ENCODE measurements at regions not wholly inside any gene's neighbourhood (a gene's known extent, or its start where the extent isn't known, plus 50 kb on each side); places are given as distances from the start of the nearest gene placed in this dataset.

GRCh38 chr2:129112181-129112580 is 793.5 kb upstream of the HS6ST1 start:
- H3K79me2 ChIP-seq (ENCODE audit: control insufficient read depth, low read length): no peaks in the 10 kb centered on the region
- TF ChIP-seq CTCF (IDR thresholded peaks at IDR 0.05; ENCODE audit: low read depth, low read length, poor library complexity, severe bottlenecking) (no peak), EZH2phosphoT487 (IDR thresholded peaks at IDR 0.05; ENCODE audit: borderline replicate concordance, low read length) (no peak)
- no peaks in the 10 kb centered on the region for H3K9me2 ChIP-seq (replicated peaks; ENCODE audit: control insufficient read depth, low read length)
- no peaks in the 10 kb centered on the region for H3F3A ChIP-seq (ENCODE audit: control insufficient read depth, insufficient read depth)
- H3K4me3 ChIP-seq (ENCODE audit: low read length): no peak overlapping the region
- no peak overlapping the region for H3K4me2 ChIP-seq (ENCODE audit: low read length)
- H3K36me3 ChIP-seq (ENCODE audit: control insufficient read depth, low read length): no peaks in the 10 kb centered on the region
- H3K27me3 ChIP-seq (ENCODE audit: control insufficient read depth, low read length): no peaks in the 10 kb centered on the region
- no peak overlapping the region for H3K27ac ChIP-seq (ENCODE audit: low read depth, low read length)
- no peaks in the 10 kb centered on the region for H4K20me1 ChIP-seq (ENCODE audit: control insufficient read depth, insufficient read depth, low read depth, low read length)
- H3K4me1 ChIP-seq (ENCODE audit: control insufficient read depth, low read length): no peaks in the 10 kb centered on the region
- H3K9me3 ChIP-seq (ENCODE audit: control insufficient read depth, insufficient read depth, low read length): no peaks in the 10 kb centered on the region

GRCh38 chr2:129113776-129114175 is 795.1 kb upstream of the HS6ST1 start:
- Histone ChIP-seq H3K27ac (ENCODE audit: low read depth, low read length) (no peak overlapping the region), H3K4me2 (ENCODE audit: low read length) (no peak overlapping the region), H3K79me2 (ENCODE audit: control insufficient read depth, low read length) (no peaks in the 10 kb centered on the region), H3K4me3 (ENCODE audit: low read length) (no peak overlapping the region), H4K20me1 (ENCODE audit: control insufficient read depth, insufficient read depth, low read depth, low read length) (no peaks in the 10 kb centered on the region), H3K4me1 (ENCODE audit: control insufficient read depth, low read length) (no peaks in the 10 kb centered on the region), H3K9me3 (ENCODE audit: control insufficient read depth, insufficient read depth, low read length) (no peaks in the 10 kb centered on the region), H3K27me3 (ENCODE audit: control insufficient read depth, low read length) (no peaks in the 10 kb centered on the region), H3F3A (ENCODE audit: control insufficient read depth, insufficient read depth) (no peaks in the 10 kb centered on the region), H3K9me2 (replicated peaks; ENCODE audit: control insufficient read depth, low read length) (no peaks in the 10 kb centered on the region), H3K36me3 (ENCODE audit: control insufficient read depth, low read length) (no peaks in the 10 kb centered on the region)
- TF ChIP-seq EZH2phosphoT487 (IDR thresholded peaks at IDR 0.05; ENCODE audit: borderline replicate concordance, low read length): no peak
- TF ChIP-seq CTCF (IDR thresholded peaks at IDR 0.05; ENCODE audit: low read depth, low read length, poor library complexity, severe bottlenecking): no peak

GRCh38 chr2:129117434-129117833 is 798.8 kb upstream of the HS6ST1 start:
- no peak overlapping the region for H3K27ac ChIP-seq (ENCODE audit: low read depth, low read length)
- H3K36me3 ChIP-seq (ENCODE audit: control insufficient read depth, low read length): no peaks in the 10 kb centered on the region
- no peaks in the 10 kb centered on the region for H3K9me2 ChIP-seq (replicated peaks; ENCODE audit: control insufficient read depth, low read length)
- H3K79me2 ChIP-seq (ENCODE audit: control insufficient read depth, low read length): no peaks in the 10 kb centered on the region
- H3K4me1 ChIP-seq (ENCODE audit: control insufficient read depth, low read length): no peaks in the 10 kb centered on the region
- H3K27me3 ChIP-seq (ENCODE audit: control insufficient read depth, low read length): no peaks in the 10 kb centered on the region
- no peaks in the 10 kb centered on the region for H3K9me3 ChIP-seq (ENCODE audit: control insufficient read depth, insufficient read depth, low read length)
- H3K4me3 ChIP-seq (ENCODE audit: low read length): no peak overlapping the region
- TF ChIP-seq EZH2phosphoT487 (IDR thresholded peaks at IDR 0.05; ENCODE audit: borderline replicate concordance, low read length) (no peak), CTCF (IDR thresholded peaks at IDR 0.05; ENCODE audit: low read depth, low read length, poor library complexity, severe bottlenecking) (no peak)
- no peaks in the 10 kb centered on the region for H3F3A ChIP-seq (ENCODE audit: control insufficient read depth, insufficient read depth)
- no peak overlapping the region for H3K4me2 ChIP-seq (ENCODE audit: low read length)
- no peaks in the 10 kb centered on the region for H4K20me1 ChIP-seq (ENCODE audit: control insufficient read depth, insufficient read depth, low read depth, low read length)

GRCh38 chr2:129118296-129118695 is 799.6 kb upstream of the HS6ST1 start:
- no peaks in the 10 kb centered on the region for H3F3A ChIP-seq (ENCODE audit: control insufficient read depth, insufficient read depth)
- H3K4me1 ChIP-seq (ENCODE audit: control insufficient read depth, low read length): no peaks in the 10 kb centered on the region
- no peak for TF ChIP-seq CTCF (IDR thresholded peaks at IDR 0.05; ENCODE audit: low read depth, low read length, poor library complexity, severe bottlenecking)
- TF ChIP-seq EZH2phosphoT487 (IDR thresholded peaks at IDR 0.05; ENCODE audit: borderline replicate concordance, low read length): no peak
- H3K79me2 ChIP-seq (ENCODE audit: control insufficient read depth, low read length): no peaks in the 10 kb centered on the region
- H4K20me1 ChIP-seq (ENCODE audit: control insufficient read depth, insufficient read depth, low read depth, low read length): no peaks in the 10 kb centered on the region
- H3K4me2 ChIP-seq (ENCODE audit: low read length): no peak overlapping the region
- no peaks in the 10 kb centered on the region for H3K27me3 ChIP-seq (ENCODE audit: control insufficient read depth, low read length)
- H3K36me3 ChIP-seq (ENCODE audit: control insufficient read depth, low read length): no peaks in the 10 kb centered on the region
- H3K9me3 ChIP-seq (ENCODE audit: control insufficient read depth, insufficient read depth, low read length): no peaks in the 10 kb centered on the region
- no peak overlapping the region for H3K27ac ChIP-seq (ENCODE audit: low read depth, low read length)
- H3K9me2 ChIP-seq (replicated peaks; ENCODE audit: control insufficient read depth, low read length): no peaks in the 10 kb centered on the region
- no peak overlapping the region for H3K4me3 ChIP-seq (ENCODE audit: low read length)

Data from DOHH2 (cell line).